HL-60 (cell line): ENCODE measurements at regions not wholly inside any gene's neighbourhood (a gene's known extent, or its start where the extent isn't known, plus 50 kb on each side); places are given as distances from the start of the nearest gene placed in this dataset.

Experiments
- DNase-seq, 2 experiments: peaks; one replicate each; pipeline ENCODE4 v3.0.0-alpha.2; 2010 to 2020; ENCODE audit warnings: low read depth in 1 of 2, low spot score in 1 of 2
- H3K27ac ChIP-seq: fragments of 250-450 bp; sonication (Bioruptor Pico); replicated peaks from 2 replicates; pipeline ENCODE4 v1.5.1; 2020; ENCODE audit warnings: mild to moderate bottlenecking, moderate library complexity
- H3K27me3 ChIP-seq: fragments of 250-450 bp; sonication (Bioruptor Pico); 2 replicates; pipeline ENCODE4 v1.5.1; 2021; ENCODE audit warnings: mild to moderate bottlenecking, moderate library complexity; ENCODE audit not compliant: insufficient read depth, poor library complexity, severe bottlenecking
- H3K4me3 ChIP-seq: replicated peaks from 2 replicates; pipeline ENCODE4 v1.5.1; 2011; ENCODE audit warnings: mild to moderate bottlenecking, control low read depth, low read length; ENCODE audit not compliant: insufficient read depth
- CTCF ChIP-seq: IDR thresholded peaks from one replicate; pipeline ENCODE4 v1.5.1; 2011; ENCODE audit warnings: low read length, control low read depth, inconsistent platforms; ENCODE audit not compliant: insufficient read depth
- GABPA ChIP-seq: IDR thresholded peaks from 2 replicates; pipeline ENCODE4 v1.6.1; 2012; ENCODE audit warnings: low read depth
- POLR2AphosphoS5 ChIP-seq: IDR thresholded peaks from 2 replicates; pipeline ENCODE4 v1.6.1; 2012; ENCODE audit warnings: low read depth
- SPI1 ChIP-seq: IDR thresholded peaks from 2 replicates; pipeline ENCODE4 v1.6.1; 2012; ENCODE audit warnings: low read depth, mild to moderate bottlenecking, borderline replicate concordance
- TF ChIP-seq, protein P1 (sequence below): IDR thresholded peaks from 2 replicates; pipeline ENCODE4 v1.6.1; 2012; ENCODE audit warnings: low read depth; ENCODE audit not compliant: insufficient replicate concordance

- DNase-seq = no peak
- Histone ChIP-seq H3K27ac (no peak overlapping the region), H3K27me3 (no peaks in the 10 kb centered on the region), H3K4me3 (no peak overlapping the region)
- TF ChIP-seq SPI1 (no peak), CTCF (no peak)
- TF ChIP-seq, protein P1, sequence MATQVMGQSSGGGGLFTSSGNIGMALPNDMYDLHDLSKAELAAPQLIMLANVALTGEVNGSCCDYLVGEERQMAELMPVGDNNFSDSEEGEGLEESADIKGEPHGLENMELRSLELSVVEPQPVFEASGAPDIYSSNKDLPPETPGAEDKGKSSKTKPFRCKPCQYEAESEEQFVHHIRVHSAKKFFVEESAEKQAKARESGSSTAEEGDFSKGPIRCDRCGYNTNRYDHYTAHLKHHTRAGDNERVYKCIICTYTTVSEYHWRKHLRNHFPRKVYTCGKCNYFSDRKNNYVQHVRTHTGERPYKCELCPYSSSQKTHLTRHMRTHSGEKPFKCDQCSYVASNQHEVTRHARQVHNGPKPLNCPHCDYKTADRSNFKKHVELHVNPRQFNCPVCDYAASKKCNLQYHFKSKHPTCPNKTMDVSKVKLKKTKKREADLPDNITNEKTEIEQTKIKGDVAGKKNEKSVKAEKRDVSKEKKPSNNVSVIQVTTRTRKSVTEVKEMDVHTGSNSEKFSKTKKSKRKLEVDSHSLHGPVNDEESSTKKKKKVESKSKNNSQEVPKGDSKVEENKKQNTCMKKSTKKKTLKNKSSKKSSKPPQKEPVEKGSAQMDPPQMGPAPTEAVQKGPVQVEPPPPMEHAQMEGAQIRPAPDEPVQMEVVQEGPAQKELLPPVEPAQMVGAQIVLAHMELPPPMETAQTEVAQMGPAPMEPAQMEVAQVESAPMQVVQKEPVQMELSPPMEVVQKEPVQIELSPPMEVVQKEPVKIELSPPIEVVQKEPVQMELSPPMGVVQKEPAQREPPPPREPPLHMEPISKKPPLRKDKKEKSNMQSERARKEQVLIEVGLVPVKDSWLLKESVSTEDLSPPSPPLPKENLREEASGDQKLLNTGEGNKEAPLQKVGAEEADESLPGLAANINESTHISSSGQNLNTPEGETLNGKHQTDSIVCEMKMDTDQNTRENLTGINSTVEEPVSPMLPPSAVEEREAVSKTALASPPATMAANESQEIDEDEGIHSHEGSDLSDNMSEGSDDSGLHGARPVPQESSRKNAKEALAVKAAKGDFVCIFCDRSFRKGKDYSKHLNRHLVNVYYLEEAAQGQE = no peak
Measured at GRCh38 chr6:105511639-105512038, 108.8 kb upstream of the PREP start.

DNA sequence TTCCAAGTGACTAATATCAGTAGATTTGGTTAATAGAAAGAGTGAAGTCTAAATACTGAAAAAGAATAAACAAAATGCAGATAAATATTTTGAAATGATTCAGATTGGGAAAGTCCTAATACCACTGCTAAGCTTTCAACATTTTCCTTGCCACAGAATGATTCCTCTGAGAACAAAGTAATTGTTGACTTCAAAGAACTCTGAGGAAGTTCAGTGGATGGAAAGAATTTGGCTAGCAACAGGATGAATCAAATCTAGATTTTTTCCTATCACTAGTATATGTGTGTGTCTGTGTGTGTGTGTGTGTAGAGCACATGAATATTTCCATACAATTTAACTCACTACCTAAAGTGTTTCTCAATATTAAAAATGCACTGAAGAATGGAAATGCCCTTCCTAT lies 107.9 kb upstream of the PREP start:
- H3K27ac ChIP-seq = no peak overlapping the region
- no peak for DNase-seq
- TF ChIP-seq POLR2AphosphoS5 (no peak), GABPA (no peak), CTCF (no peak), SPI1 (no peak)
- TF ChIP-seq, protein P1 = no peak

DNA sequence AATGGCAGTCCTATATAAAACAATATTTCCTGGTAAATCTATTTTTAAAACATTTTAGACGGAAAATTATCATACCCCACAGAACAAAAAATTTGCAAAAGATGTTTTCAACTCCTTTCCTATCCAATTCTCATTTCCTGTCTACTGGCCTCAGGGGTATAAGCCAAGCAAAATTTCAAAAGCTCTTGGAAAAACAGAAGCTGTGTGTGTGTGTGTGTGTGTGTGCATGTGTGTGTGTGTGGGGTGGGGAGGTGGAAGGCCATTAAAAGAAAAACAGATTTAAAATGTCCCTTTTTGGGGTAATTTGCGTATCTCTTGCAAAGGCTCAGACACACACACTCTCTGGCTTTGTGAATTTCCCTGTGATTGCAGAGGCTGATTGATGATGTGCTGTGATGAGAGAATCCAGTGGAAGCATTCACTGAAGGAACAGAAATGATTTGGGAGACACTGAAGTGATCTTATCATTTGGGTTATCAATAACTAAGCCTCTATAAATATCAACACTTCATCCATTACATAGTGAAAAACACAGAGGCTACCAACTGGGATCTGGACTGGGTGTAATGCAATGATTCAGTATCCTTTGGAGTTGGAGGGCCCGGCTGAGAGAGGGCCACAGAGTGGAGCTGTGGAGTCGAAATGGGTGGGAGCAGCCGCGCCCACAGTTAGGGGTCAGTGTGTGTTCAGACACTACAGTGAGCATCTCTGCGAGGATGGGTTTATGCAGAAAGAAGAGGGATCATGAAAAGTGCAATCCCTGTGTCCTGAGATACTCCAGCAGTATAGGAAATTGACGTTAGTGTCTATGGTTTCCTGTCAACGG lies 106.8 kb upstream of the PREP start:
- H3K27ac ChIP-seq = no peak overlapping the region
- H3K4me3 ChIP-seq = no peak overlapping the region
- DNase-seq = no peak
- H3K27me3 ChIP-seq = no peaks in the 10 kb centered on the region
- no peak for TF ChIP-seq GABPA
- TF ChIP-seq, protein P1 = no peak
- no peak for TF ChIP-seq SPI1
- no peak for TF ChIP-seq CTCF
- no peak for TF ChIP-seq POLR2AphosphoS5

More for the DNA sequence above, 107.9 kb upstream of the PREP start:
- Histone ChIP-seq H3K4me3 (no peak overlapping the region), H3K27me3 (no peaks in the 10 kb centered on the region)
